Fibroblast of lung (primary cell): ENCODE measurements at regions not wholly inside any gene's neighbourhood (a gene's known extent, or its start where the extent isn't known, plus 50 kb on each side); places are given as distances from the start of the nearest gene placed in this dataset.

Experiments used
- DNase-seq, 2 donors: peaks; one replicate each; pipeline versions ENCODE4 v3.0.0 to v3.0.0-alpha.2; 2010; ENCODE audit warnings: low read depth in 2 of 2
- H2AFZ ChIP-seq: 2 replicates; pipeline ENCODE4 v1.5.1; 2012; ENCODE audit warnings: low read length, control low read depth, inconsistent platforms
- H3K27ac ChIP-seq: 2 replicates; pipeline ENCODE4 v1.5.1; 2011; ENCODE audit warnings: low read length, control low read depth; ENCODE audit not compliant: insufficient read depth
- H3K27me3 ChIP-seq: 2 replicates; pipeline ENCODE4 v1.5.1; 2011; ENCODE audit warnings: mild to moderate bottlenecking, low read length; ENCODE audit not compliant: control insufficient read depth, insufficient read depth
- H3K36me3 ChIP-seq: 2 replicates; pipeline ENCODE4 v1.5.1; 2011; ENCODE audit warnings: low read length; ENCODE audit not compliant: control insufficient read depth, insufficient read depth
- H3K4me1 ChIP-seq: 2 replicates; pipeline ENCODE4 v1.5.1; 2011; ENCODE audit warnings: low read length; ENCODE audit not compliant: control insufficient read depth, insufficient read depth; ENCODE audit errors: extremely low read depth
- H3K4me2 ChIP-seq: 2 replicates; pipeline ENCODE4 v1.5.1; 2011; ENCODE audit warnings: low read length, control low read depth; ENCODE audit not compliant: insufficient read depth; ENCODE audit errors: extremely low read depth
- H3K4me3 ChIP-seq, 4 experiments: fragments of 200-600 bp in 1 of 4; sonication (generic) in 1 of 4; replicated peaks in 1 of 4; 2 replicates each; pipeline ENCODE4 v1.5.1; 2011 to 2016; ENCODE audit warnings: low read length in 4 of 4, low read depth in 3 of 4, mild to moderate bottlenecking in 3 of 4, control low read depth in 2 of 4, inconsistent platforms in 1 of 4, mixed read lengths in 1 of 4; ENCODE audit not compliant: insufficient read depth in 1 of 4; ENCODE audit errors: control extremely low read depth in 1 of 4
- H3K79me2 ChIP-seq: 2 replicates; pipeline ENCODE4 v1.5.1; 2012; ENCODE audit warnings: mild to moderate bottlenecking, low read length, inconsistent platforms; ENCODE audit not compliant: control insufficient read depth, insufficient read depth
- H3K9ac ChIP-seq: 2 replicates; pipeline ENCODE4 v1.5.1; 2011; ENCODE audit warnings: mild to moderate bottlenecking, low read length, control low read depth; ENCODE audit not compliant: insufficient read depth
- H3K9me3 ChIP-seq: 2 replicates; pipeline ENCODE4 v1.5.1; 2012; ENCODE audit warnings: low read depth, low read length; ENCODE audit not compliant: control insufficient read depth, insufficient read depth
- H4K20me1 ChIP-seq: 2 replicates; pipeline ENCODE4 v1.5.1; 2011; ENCODE audit warnings: low read length; ENCODE audit not compliant: control insufficient read depth, insufficient read depth; ENCODE audit errors: extremely low read depth
- EZH2 ChIP-seq: IDR thresholded peaks from 2 replicates; pipeline ENCODE4 v1.5.1; 2012; ENCODE audit warnings: low read length, control low read depth, mild to moderate bottlenecking; ENCODE audit errors: missing control alignments
- TF ChIP-seq, protein P1 (sequence below), 2 donors: IDR thresholded peaks in 1 of 2; conservative IDR thresholded peaks in 1 of 2; 1 replicate in 1 of 2; 2 replicates in 1 of 2; pipeline ENCODE4 v1.5.1; 2011 to 2012; ENCODE audit warnings: low read length in 2 of 2, control low read depth in 1 of 2, inconsistent platforms in 1 of 2, low read depth in 1 of 2, mild to moderate bottlenecking in 1 of 2

- Histone ChIP-seq H3K27ac (no peak overlapping the region), H3K4me1 (peaks cover 3% of the 10 kb centered on the region), H3K36me3 (no peaks in the 10 kb centered on the region), H3K27me3 (no peaks in the 10 kb centered on the region), H3K4me2 (no peak overlapping the region), H3K9me3 (no peaks in the 10 kb centered on the region), H4K20me1 (no peaks in the 10 kb centered on the region), H2AFZ (no peak overlapping the region), H3K9ac (no peak overlapping the region), H3K79me2 (no peaks in the 10 kb centered on the region), H3K4me3 (no peak overlapping the region)
- TF ChIP-seq, protein P1, sequence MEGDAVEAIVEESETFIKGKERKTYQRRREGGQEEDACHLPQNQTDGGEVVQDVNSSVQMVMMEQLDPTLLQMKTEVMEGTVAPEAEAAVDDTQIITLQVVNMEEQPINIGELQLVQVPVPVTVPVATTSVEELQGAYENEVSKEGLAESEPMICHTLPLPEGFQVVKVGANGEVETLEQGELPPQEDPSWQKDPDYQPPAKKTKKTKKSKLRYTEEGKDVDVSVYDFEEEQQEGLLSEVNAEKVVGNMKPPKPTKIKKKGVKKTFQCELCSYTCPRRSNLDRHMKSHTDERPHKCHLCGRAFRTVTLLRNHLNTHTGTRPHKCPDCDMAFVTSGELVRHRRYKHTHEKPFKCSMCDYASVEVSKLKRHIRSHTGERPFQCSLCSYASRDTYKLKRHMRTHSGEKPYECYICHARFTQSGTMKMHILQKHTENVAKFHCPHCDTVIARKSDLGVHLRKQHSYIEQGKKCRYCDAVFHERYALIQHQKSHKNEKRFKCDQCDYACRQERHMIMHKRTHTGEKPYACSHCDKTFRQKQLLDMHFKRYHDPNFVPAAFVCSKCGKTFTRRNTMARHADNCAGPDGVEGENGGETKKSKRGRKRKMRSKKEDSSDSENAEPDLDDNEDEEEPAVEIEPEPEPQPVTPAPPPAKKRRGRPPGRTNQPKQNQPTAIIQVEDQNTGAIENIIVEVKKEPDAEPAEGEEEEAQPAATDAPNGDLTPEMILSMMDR (conservative IDR thresholded peaks at IDR 0.05 in 1 of 2, IDR thresholded peaks at IDR 0.05 in 1 of 2; ENCODE audit: low read depth in 1 of 2, low read length in 2 of 2): no peak
- no peak for TF ChIP-seq EZH2
- DNase-seq: no peak
Observed at GRCh38 chr4:3385711-3386420, 55.9 kb upstream of the HGFAC start.

- Histone ChIP-seq H3K4me3 (no peak overlapping the region), H3K4me1 (peaks cover 3% of the 10 kb centered on the region), H3K36me3 (no peaks in the 10 kb centered on the region), H3K27ac (no peak overlapping the region), H3K79me2 (no peaks in the 10 kb centered on the region), H4K20me1 (no peaks in the 10 kb centered on the region), H3K4me2 (no peak overlapping the region), H3K27me3 (no peaks in the 10 kb centered on the region), H2AFZ (no peak overlapping the region), H3K9me3 (no peaks in the 10 kb centered on the region), H3K9ac (no peak overlapping the region)
- DNase-seq: no peak
- no peak for TF ChIP-seq EZH2
- TF ChIP-seq, protein P1 (conservative IDR thresholded peaks at IDR 0.05 in 1 of 2, IDR thresholded peaks at IDR 0.05 in 1 of 2; ENCODE audit: low read depth in 1 of 2, low read length in 2 of 2): no peak
Observed at GRCh38 chr4:3386526-3386925, 55.2 kb upstream of the HGFAC start.

- Histone ChIP-seq H3K27me3 (no peaks in the 10 kb centered on the region), H3K9me3 (no peaks in the 10 kb centered on the region), H2AFZ (peak overlapping the region; percentile 82), H3K9ac (peak overlapping the region; percentile 28), H3K79me2 (no peaks in the 10 kb centered on the region), H3K27ac (peak overlapping the region; percentile 51), H3K4me2 (peak overlapping the region; percentile 55), H3K36me3 (no peaks in the 10 kb centered on the region), H4K20me1 (no peaks in the 10 kb centered on the region), H3K4me1 (peaks cover 3% of the 10 kb centered on the region), H3K4me3 (peak overlapping the region in 2 of 4 experiments; percentile 4 to 13)
- no peak for DNase-seq
- TF ChIP-seq, protein P1 (conservative IDR thresholded peaks at IDR 0.05 in 1 of 2, IDR thresholded peaks at IDR 0.05 in 1 of 2; ENCODE audit: low read depth in 1 of 2, low read length in 2 of 2): no peak
- no peak for TF ChIP-seq EZH2
Observed at GRCh38 chr4:3387154-3387942, 54.4 kb upstream of the HGFAC start.
